ENCODE measurements at regions not wholly inside any gene's neighbourhood (a gene's known extent, or its start where the extent isn't known, plus 50 kb on each side); places are given as distances from the start of the nearest gene placed in this dataset.

DNA sequence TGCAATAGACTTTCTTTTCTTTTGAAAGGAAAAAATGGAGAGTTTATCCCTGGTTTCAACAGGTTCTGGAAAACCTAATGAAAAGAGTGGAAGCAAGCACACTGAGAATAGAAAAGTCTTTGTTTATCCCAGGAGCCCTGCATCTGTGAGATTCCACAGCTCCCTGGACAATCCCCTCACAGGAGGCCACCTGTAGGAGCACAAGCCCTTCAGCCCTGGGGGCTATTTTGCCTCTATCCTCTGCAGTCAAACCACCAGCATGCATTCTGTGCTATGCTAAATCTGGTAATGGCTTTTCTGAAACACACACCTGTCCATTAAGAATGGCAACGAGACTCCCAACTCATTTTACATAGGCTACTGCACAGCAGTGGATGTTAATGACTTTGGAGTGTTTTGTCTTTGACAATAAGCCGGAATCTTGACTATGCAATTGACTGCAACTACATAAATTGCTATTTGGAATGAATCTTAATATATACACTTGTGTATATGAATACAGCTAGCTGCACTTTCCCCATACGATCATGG is 369.4 kb downstream of the NR2F2 start:
- Histone ChIP-seq H3K9ac (ENCODE audit: insufficient read depth, low read depth, low read length) (no peak overlapping the region), H3K9me3 (ENCODE audit: low read length) (no peaks in the 10 kb centered on the region), H3K4me3 (replicated peaks in 1 of 3; ENCODE audit: insufficient read depth in 1 of 3, low read depth in 2 of 3, low read length in 3 of 3) (no peak overlapping the region), H2AFZ (ENCODE audit: low read length) (no peak overlapping the region), H3K79me2 (ENCODE audit: insufficient read depth, low read length) (no peaks in the 10 kb centered on the region), H3K36me3 (replicated peaks in 1 of 2; ENCODE audit: control insufficient read depth in 1 of 2, insufficient read depth in 2 of 2, low read length in 2 of 2) (no peaks in the 10 kb centered on the region), H3K4me1 (ENCODE audit: insufficient read depth, low read length) (no peaks in the 10 kb centered on the region), H4K20me1 (ENCODE audit: insufficient read depth, low read length) (no peaks in the 10 kb centered on the region), H3K27me3 (ENCODE audit: control insufficient read depth in 1 of 2, insufficient read depth in 2 of 2, low read length in 2 of 2) (no peaks in the 10 kb centered on the region), H3K27ac (ENCODE audit: extremely low read length, insufficient read depth, low read length) (no peak overlapping the region), H3K4me2 (ENCODE audit: low read depth, low read length) (no peak overlapping the region)
- no peak for TF ChIP-seq ZNF678 (CRISPR knock-in tag; IDR thresholded peaks at IDR 0.05)
- no peak for TF ChIP-seq STAT5B (CRISPR knock-in tag; IDR thresholded peaks at IDR 0.05)
- no peak for TF ChIP-seq ZBTB7A (CRISPR knock-in tag; IDR thresholded peaks at IDR 0.05)
- TF ChIP-seq, protein P1, sequence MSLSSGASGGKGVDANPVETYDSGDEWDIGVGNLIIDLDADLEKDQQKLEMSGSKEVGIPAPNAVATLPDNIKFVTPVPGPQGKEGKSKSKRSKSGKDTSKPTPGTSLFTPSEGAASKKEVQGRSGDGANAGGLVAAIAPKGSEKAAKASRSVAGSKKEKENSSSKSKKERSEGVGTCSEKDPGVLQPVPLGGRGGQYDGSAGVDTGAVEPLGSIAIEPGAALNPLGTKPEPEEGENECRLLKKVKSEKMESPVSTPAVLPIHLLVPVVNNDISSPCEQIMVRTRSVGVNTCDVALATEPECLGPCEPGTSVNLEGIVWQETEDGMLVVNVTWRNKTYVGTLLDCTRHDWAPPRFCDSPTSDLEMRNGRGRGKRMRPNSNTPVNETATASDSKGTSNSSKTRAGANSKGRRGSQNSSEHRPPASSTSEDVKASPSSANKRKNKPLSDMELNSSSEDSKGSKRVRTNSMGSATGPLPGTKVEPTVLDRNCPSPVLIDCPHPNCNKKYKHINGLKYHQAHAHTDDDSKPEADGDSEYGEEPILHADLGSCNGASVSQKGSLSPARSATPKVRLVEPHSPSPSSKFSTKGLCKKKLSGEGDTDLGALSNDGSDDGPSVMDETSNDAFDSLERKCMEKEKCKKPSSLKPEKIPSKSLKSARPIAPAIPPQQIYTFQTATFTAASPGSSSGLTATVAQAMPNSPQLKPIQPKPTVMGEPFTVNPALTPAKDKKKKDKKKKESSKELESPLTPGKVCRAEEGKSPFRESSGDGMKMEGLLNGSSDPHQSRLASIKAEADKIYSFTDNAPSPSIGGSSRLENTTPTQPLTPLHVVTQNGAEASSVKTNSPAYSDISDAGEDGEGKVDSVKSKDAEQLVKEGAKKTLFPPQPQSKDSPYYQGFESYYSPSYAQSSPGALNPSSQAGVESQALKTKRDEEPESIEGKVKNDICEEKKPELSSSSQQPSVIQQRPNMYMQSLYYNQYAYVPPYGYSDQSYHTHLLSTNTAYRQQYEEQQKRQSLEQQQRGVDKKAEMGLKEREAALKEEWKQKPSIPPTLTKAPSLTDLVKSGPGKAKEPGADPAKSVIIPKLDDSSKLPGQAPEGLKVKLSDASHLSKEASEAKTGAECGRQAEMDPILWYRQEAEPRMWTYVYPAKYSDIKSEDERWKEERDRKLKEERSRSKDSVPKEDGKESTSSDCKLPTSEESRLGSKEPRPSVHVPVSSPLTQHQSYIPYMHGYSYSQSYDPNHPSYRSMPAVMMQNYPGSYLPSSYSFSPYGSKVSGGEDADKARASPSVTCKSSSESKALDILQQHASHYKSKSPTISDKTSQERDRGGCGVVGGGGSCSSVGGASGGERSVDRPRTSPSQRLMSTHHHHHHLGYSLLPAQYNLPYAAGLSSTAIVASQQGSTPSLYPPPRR (CRISPR knock-in tag; IDR thresholded peaks at IDR 0.05; ENCODE audit: borderline replicate concordance), result no peak
- no peak for TF ChIP-seq DNMT3B (CRISPR knock-in tag; conservative IDR thresholded peaks at IDR 0.05)
- TF ChIP-seq ZNF317 (CRISPR knock-in tag; IDR thresholded peaks at IDR 0.05), result no peak
- TF ChIP-seq EHMT2 (IDR thresholded peaks at IDR 0.05; ENCODE audit: borderline replicate concordance, low read depth, low read length), result no peak
- POLR2A ChIA-PET, result no interaction called here
- no peak for FAIRE-seq
- no peak for ATAC-seq
- in situ Hi-C loops (cut with HindIII; ENCODE audit: extremely low pct_ligation_motif_present, low pct_unique_long_range_greater_than_20kb) (no loop called here), intact Hi-C loops (cut with micrococcal nuclease; ENCODE audit: unreplicated experiment) (no loop called here)
- no TSS peak for BruUV-seq (replicated peaks)
- CTCF ChIA-PET (ENCODE audit: low intra/inter-chr PET ratio, low total read pairs), result no interaction called here
- no peak for DNase-seq (ENCODE audit: low spot score)
- 10% methylated on average over 3 of the region's 3 CpGs for WGBS (ENCODE audit: low lambda C conversion rate)

All from HepG2 (cell line).